IPS-NIHi7 (cell line): ENCODE measurements at regions not wholly inside any gene's neighbourhood (a gene's known extent, or its start where the extent isn't known, plus 50 kb on each side); places are given as distances from the start of the nearest gene placed in this dataset.

Source experiments
- DNase-seq: peaks from one replicate; pipeline ENCODE4 v3.0.0; 2012; ENCODE audit warnings: mixed read lengths; ENCODE audit errors: extremely low spot score

- DNase-seq = no peak
These were observed 939.0 kb downstream of the BRD1 start for GRCh38 chr22:48888466-48889208.

GRCh38 chr22:48887394-48888332, 940.0 kb downstream of the BRD1 start:
- no peak for DNase-seq

- no peak for DNase-seq
These were observed 940.9 kb downstream of the BRD1 start for GRCh38 chr22:48886604-48887393.

GRCh38 chr22:48885919-48886305, 941.8 kb downstream of the BRD1 start:
- no peak for DNase-seq

- no peak for DNase-seq
These were observed 942.3 kb downstream of the BRD1 start for GRCh38 chr22:48885271-48885918.

GRCh38 chr22:48884786-48885185, 942.9 kb downstream of the BRD1 start:
- DNase-seq = no peak

GRCh38 chr22:48884324-48884723, 943.3 kb downstream of the BRD1 start:
- no peak for DNase-seq

- DNase-seq = no peak
These were observed 944.3 kb downstream of the BRD1 start for GRCh38 chr22:48883211-48883960.

GRCh38 chr22:48882636-48883200, 945.0 kb downstream of the BRD1 start:
- no peak for DNase-seq

GRCh38 chr22:48881326-48881980, 946.2 kb downstream of the BRD1 start:
- DNase-seq = no peak

- no peak for DNase-seq
These were observed 946.9 kb downstream of the BRD1 start for GRCh38 chr22:48880749-48881148.

- DNase-seq = no peak
These were observed 950.7 kb downstream of the BRD1 start for GRCh38 chr22:48876951-48877350.

GRCh38 chr22:48874956-48875355, 952.7 kb downstream of the BRD1 start:
- no peak for DNase-seq

- no peak for DNase-seq
These were observed 954.5 kb downstream of the BRD1 start for GRCh38 chr22:48873191-48873520.

- DNase-seq = no peak
These were observed 955.1 kb downstream of the BRD1 start for GRCh38 chr22:48872271-48873190.

GRCh38 chr22:48871176-48871840, 956.4 kb downstream of the BRD1 start:
- DNase-seq = no peak

- no peak for DNase-seq
These were observed 957.2 kb downstream of the BRD1 start for GRCh38 chr22:48870436-48870835.

GRCh38 chr22:48869788-48870187, 957.9 kb downstream of the BRD1 start:
- DNase-seq = no peak
